C4-2B (cell line): ENCODE measurements at regions not wholly inside any gene's neighbourhood (a gene's known extent, or its start where the extent isn't known, plus 50 kb on each side); places are given as distances from the start of the nearest gene placed in this dataset.

Experiments
- H3K27ac ChIP-seq: fragments of 450-650 bp; 2 replicates; pipeline ENCODE4 v1.5.1; 2017
- ZFX ChIP-seq: fragments of 450-650 bp; IDR thresholded peaks from 2 replicates; pipeline ENCODE4 v1.6.1; 2017
- TF ChIP-seq, protein P1 (sequence below): fragments of 450-650 bp; conservative IDR thresholded peaks from 2 replicates; pipeline ENCODE4 v1.5.1; 2017; ENCODE audit warnings: mild to moderate bottlenecking

DNA sequence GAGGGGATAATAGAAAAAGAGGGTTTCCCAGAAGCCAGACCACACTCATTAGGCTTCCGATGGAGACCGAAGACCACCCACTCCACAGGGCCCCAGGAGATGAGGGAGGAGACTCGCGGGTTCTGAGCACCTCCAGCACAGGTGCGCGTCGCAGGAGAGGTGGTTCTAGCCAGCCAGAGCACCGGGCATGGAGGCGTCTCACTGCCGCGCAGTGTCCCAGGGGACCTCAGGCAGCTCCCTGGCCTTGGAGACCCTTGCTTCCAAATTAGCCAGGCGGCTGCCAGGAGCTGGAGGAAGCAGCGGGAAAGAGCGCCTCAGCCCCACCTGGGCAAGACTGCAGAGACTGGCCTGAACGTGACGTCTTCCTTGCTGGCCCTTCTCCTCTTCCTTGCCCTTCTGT is 115.4 kb upstream of the FBXL7 start:
- H3K27ac ChIP-seq: no peak overlapping the region
- TF ChIP-seq, protein P1, sequence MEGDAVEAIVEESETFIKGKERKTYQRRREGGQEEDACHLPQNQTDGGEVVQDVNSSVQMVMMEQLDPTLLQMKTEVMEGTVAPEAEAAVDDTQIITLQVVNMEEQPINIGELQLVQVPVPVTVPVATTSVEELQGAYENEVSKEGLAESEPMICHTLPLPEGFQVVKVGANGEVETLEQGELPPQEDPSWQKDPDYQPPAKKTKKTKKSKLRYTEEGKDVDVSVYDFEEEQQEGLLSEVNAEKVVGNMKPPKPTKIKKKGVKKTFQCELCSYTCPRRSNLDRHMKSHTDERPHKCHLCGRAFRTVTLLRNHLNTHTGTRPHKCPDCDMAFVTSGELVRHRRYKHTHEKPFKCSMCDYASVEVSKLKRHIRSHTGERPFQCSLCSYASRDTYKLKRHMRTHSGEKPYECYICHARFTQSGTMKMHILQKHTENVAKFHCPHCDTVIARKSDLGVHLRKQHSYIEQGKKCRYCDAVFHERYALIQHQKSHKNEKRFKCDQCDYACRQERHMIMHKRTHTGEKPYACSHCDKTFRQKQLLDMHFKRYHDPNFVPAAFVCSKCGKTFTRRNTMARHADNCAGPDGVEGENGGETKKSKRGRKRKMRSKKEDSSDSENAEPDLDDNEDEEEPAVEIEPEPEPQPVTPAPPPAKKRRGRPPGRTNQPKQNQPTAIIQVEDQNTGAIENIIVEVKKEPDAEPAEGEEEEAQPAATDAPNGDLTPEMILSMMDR: no peak
- no peak for TF ChIP-seq ZFX

DNA sequence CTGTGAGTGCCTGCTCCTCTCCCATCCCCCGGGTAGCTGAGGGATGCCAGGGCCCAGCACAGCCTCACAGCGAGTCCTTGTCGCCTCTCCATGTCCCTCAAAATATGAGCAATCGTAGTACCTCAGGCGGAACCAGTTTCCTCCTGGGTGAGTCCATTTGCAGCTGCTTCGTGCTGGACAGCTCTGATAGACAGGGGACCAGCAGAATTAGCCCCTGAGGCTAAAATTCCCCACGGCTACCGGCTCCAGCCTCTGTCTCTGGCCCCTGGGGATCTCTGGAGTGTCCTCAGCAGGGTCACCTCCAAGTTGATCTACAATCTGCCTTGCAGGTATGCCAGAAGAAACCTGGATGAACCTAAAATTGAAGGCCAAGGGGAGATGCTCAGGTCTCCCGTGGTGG is 115.8 kb upstream of the FBXL7 start:
- TF ChIP-seq, protein P1: no peak
- TF ChIP-seq ZFX: no peak
- H3K27ac ChIP-seq: no peak overlapping the region

DNA sequence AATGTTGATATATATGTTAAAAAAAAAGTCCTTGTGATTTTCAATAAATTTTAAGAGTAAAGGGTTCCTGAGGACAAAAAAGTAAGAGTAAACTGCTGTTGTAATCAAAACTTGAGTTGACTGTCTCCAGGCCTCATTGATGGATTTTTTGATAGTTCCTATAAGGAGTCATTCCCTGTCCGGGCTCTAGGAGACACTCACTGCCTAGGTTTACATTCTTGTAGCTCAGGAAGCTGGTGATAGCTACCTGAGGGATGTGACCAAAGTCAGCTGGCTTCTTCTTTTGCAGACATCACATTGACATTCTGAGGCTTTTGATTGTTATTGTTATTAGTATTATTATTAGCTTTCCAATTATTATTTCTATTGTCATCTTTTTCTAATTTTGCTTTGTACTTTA is 116.5 kb upstream of the FBXL7 start:
- H3K27ac ChIP-seq: no peak overlapping the region
- TF ChIP-seq ZFX: no peak
- TF ChIP-seq, protein P1: peak; percentile 79

DNA sequence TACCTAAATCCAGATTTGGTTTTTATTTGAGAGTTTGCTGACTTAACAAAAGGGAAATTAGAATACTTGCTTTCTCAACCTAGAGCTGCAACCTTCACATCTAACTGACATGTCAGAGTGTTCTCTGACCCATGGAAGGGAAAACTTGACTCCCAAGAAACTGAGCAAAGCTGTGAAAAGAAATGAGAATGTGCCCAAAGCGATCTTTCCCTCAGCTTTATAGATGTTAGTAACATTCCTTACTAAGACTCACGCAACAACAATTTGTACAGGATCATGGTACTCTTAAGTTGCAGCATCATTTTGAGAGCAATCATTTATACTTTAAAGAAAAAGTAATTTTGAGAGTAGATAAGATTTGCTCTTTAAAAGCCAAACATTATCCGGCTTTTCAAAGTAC is 117.0 kb upstream of the FBXL7 start:
- TF ChIP-seq ZFX: no peak
- TF ChIP-seq, protein P1: no peak
- H3K27ac ChIP-seq: no peak overlapping the region

DNA sequence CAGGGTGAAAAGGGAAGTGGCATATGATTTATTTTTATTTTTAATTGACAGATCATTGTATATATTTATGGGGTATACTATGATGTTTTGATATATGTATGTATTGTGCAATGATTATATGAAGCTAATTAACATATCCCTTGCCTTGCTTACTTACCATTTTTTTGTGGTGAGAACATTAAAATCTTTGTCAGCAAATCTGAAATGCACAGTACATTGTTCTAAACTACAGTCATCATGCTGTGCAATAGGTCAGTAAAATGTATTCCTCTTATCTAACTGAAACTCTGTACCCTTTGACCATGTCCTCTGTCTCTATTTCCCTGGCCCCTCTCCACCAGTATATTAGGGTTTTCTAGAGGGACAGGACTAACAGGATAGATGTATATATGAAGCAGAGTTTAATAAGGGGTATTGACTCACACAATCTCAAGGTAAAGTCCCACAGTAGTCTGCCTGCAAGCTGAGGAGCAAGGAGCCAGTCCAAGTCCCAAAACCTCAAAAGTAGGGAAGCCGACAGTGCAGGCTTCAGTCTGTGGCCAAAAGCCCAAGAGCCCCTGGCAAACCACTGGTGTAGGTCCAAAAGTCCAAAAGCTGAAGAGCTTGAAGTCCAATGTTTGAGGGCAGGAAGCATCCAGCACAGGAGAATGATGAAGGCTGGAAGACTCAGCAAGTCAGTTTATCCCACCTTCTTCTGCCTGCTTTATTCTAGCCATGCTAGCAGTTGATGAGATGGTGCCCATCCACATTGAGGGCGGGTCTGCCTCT is 122.2 kb upstream of the FBXL7 start:
- no peak overlapping the region for H3K27ac ChIP-seq
- TF ChIP-seq, protein P1: no peak; the same call in 1 of the 2 replicates
- TF ChIP-seq ZFX: no peak

DNA sequence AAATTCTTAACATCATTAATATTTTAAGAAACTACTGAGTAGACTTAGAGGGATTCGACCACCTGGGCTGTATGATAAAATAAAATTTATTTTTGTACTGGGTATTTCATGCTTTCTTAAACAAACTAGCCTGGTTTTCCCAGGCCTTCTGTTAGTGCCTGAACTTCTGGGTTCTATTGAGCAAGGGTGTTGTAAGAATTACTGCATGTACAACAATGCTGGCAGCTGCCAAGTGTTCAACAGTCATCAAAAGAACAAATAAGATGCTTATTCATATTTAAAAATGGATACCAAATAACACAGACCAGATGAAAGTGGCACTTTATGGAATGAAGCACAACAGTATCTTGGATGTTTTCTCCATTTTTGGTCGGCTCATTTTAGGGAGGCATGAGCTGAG is 123.2 kb upstream of the FBXL7 start:
- no peak for TF ChIP-seq ZFX
- no peak overlapping the region for H3K27ac ChIP-seq

DNA sequence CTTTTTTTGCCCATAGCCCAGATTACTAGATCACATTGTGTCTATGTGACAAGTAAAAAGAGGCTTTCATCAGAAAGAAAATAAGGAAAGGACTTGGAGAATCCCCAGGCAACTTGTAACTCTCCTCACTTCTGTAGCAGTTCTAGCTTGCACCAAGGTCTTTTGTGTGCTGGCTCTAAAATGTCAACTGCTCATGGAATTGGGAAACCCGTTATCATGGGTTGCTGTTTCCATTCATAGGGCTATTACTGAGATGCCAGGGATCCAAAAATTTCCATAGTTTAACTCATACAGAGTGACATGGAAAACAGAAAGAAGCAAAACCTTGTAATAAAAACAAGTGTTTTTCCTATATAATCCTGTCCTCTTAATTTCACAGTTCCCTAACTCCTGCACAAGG is 123.9 kb upstream of the FBXL7 start:
- H3K27ac ChIP-seq: no peak overlapping the region
- no peak for TF ChIP-seq ZFX
- TF ChIP-seq, protein P1: no peak

DNA sequence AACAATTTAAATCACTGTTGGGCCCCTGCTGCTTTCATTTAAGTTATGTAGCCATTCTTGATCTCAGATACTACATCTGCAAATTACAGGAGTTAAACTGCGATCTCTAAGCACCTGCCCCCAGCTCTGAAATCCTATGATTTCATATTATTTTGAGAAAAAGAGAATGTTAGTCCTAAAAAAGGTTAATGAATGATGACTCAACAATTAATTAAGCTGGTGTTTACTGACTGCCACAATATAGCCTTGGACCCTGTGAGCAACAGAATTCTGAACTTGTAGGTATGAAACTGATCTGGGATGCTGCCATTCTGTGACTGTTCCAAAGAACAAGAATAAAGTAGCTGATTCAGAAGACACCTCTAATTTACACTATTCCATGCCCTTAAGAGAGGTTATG is 124.4 kb upstream of the FBXL7 start:
- TF ChIP-seq, protein P1: no peak
- no peak for TF ChIP-seq ZFX
- H3K27ac ChIP-seq: no peak overlapping the region
